ENCODE measurements at regions not wholly inside any gene's neighbourhood (a gene's known extent, or its start where the extent isn't known, plus 50 kb on each side); places are given as distances from the start of the nearest gene placed in this dataset.
"Not testable (repeated sequence)": the region's sequence is repeated elsewhere in the genome, so short reads cannot be mapped to it uniquely, and the experiment has no call there.

DNA sequence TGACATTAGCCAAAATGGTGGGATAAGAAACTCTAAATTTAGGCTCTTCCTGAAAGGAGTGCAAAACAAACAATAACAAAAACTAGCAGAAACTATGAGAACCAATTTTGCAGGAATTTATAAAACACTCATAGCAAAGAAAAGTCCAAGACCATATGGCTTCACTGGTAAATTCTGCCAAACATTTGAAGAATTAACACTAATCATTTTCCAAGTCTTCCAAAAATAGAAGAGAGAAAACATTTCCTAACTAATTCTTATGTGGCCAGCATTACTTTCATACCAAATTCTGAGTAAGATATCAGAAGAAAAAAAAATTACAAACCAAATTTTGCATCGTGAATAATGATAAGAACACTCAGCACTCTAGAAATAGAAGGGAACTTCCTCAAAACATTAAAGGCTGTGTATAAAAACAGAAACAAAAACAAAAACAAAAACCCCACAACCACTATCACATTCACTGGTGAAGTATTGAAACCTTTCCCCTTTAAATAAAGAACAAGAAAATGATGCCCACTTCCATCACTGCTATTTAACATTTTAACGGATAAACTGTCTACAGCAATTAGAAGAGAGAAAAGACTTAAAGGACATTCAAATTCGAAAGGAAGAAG lies 524.3 kb upstream of the GALNTL6 start:
- TF ChIP-seq ZNF274 (IDR thresholded peaks at IDR 0.05; ENCODE audit: low read depth, low read length): no peak
- H3K4me3 ChIP-seq (ENCODE audit: low read length): no peak overlapping the region

GRCh38 chr4:171281359-171281758 lies 531.8 kb upstream of the GALNTL6 start:
- no peak for TF ChIP-seq ZNF274 (IDR thresholded peaks at IDR 0.05; ENCODE audit: low read depth, low read length)
- H3K4me3 ChIP-seq (ENCODE audit: low read length): no peak overlapping the region

GRCh38 chr4:171279131-171279530 lies 534.1 kb upstream of the GALNTL6 start:
- H3K4me3 ChIP-seq (ENCODE audit: low read length): no peak overlapping the region
- no peak for TF ChIP-seq ZNF274 (IDR thresholded peaks at IDR 0.05; ENCODE audit: low read depth, low read length)

- H3K4me3 ChIP-seq (ENCODE audit: low read length): no peak overlapping the region
- no peak for TF ChIP-seq ZNF274 (IDR thresholded peaks at IDR 0.05; ENCODE audit: low read depth, low read length)
Measured at GRCh38 chr4:171266671-171267070, 546.5 kb upstream of the GALNTL6 start.

DNA sequence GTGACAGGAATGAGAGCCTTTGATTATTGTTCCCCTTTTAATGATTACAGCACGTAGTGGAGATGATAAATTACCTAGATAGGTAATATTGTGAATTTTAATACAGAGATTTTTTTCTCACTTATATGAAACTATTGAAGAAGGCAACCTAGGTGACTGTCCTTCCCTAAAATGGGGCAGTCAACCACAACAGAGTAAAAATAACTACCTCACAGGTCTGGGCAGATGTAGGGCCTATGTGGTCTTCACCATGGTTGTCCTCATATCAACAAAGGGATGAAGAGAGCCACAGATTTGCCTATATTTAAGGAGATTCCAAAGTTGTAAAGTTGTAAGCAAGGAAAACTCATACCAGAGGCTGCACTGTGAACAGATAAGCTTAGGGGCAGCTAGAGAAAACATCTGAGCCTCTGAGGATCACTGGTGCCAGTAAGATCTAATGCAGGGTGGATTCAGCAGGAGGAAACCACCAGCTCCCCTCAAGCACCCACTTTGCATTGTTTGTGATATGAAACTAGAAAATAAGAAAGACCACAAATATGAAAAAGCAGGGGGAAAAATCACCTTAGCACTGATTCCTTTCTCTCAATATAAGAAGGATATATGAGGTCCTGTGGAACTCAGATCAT lies 547.9 kb upstream of the GALNTL6 start:
- H3K4me3 ChIP-seq (ENCODE audit: low read length): no peak overlapping the region
- TF ChIP-seq ZNF274 (IDR thresholded peaks at IDR 0.05; ENCODE audit: low read depth, low read length): no peak

GRCh38 chr4:171256223-171256622 lies 557.0 kb upstream of the GALNTL6 start:
- H3K4me3 ChIP-seq (ENCODE audit: low read length): no peak overlapping the region
- no peak for TF ChIP-seq ZNF274 (IDR thresholded peaks at IDR 0.05; ENCODE audit: low read depth, low read length)

DNA sequence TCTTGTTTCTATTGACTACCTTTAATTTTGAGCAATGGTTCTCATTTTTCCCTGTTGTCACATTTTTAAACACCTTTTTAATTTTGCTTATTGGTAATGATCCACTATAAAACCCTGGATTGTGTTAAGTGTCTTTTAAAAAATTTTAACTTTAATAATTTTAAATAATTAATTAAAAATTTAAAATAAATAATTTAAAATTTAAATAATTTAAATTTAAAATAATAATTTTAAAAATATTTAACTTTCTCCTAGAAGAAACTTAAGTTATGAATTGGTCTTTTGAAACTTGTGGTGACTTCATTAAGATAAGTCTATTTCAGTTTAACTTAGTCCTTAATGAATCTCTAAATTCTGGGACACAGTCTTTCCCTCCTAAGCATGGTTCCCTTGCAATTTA lies 566.3 kb upstream of the GALNTL6 start:
- no peak for TF ChIP-seq ZNF274 (IDR thresholded peaks at IDR 0.05; ENCODE audit: low read depth, low read length)

DNA sequence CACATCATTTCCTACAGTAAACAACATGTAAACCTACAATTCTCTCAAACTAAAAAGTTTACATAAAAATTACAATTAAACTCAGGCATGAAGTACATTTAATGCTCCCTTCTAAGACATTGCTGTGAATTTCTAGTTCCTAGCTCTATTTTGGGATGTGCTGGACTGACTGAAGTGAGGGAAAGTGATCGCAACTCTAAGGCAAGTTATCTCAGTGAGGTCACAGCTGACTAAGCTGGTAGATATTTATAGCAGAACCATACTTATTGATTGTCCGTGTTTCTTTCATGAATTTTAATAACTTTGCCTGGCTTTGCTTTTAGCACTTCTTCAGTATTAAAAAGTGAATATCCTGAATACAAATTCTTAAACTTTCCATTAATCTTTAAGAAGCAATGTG lies 570.4 kb upstream of the GALNTL6 start:
- no peak overlapping the region for H3K4me3 ChIP-seq (ENCODE audit: low read length)
- no peak for TF ChIP-seq ZNF274 (IDR thresholded peaks at IDR 0.05; ENCODE audit: low read depth, low read length)

More for the DNA sequence above, 566.3 kb upstream of the GALNTL6 start:
- H3K4me3 ChIP-seq (ENCODE audit: low read length): no peak overlapping the region

- no peak for TF ChIP-seq ZNF274 (IDR thresholded peaks at IDR 0.05; ENCODE audit: low read depth, low read length)
- H3K4me3 ChIP-seq (ENCODE audit: low read length): no peak overlapping the region
Measured at GRCh38 chr4:171239196-171239595, 574.0 kb upstream of the GALNTL6 start.

- TF ChIP-seq ZNF274 (IDR thresholded peaks at IDR 0.05; ENCODE audit: low read depth, low read length): no peak
- H3K4me3 ChIP-seq (ENCODE audit: low read length): no peak overlapping the region
Measured at GRCh38 chr4:171235521-171235920, 577.7 kb upstream of the GALNTL6 start.

GRCh38 chr4:171229354-171229753 lies 583.9 kb upstream of the GALNTL6 start:
- H3K4me3 ChIP-seq (ENCODE audit: low read length): not testable (repeated sequence)

- H3K4me3 ChIP-seq (ENCODE audit: low read length): no peak overlapping the region
- TF ChIP-seq ZNF274 (IDR thresholded peaks at IDR 0.05; ENCODE audit: low read depth, low read length): no peak
Measured at GRCh38 chr4:171221181-171221580, 592.0 kb upstream of the GALNTL6 start.

GRCh38 chr4:171203425-171203824 lies 609.8 kb upstream of the GALNTL6 start:
- TF ChIP-seq ZNF274 (IDR thresholded peaks at IDR 0.05; ENCODE audit: low read depth, low read length): no peak
- no peak overlapping the region for H3K4me3 ChIP-seq (ENCODE audit: low read length)

DNA sequence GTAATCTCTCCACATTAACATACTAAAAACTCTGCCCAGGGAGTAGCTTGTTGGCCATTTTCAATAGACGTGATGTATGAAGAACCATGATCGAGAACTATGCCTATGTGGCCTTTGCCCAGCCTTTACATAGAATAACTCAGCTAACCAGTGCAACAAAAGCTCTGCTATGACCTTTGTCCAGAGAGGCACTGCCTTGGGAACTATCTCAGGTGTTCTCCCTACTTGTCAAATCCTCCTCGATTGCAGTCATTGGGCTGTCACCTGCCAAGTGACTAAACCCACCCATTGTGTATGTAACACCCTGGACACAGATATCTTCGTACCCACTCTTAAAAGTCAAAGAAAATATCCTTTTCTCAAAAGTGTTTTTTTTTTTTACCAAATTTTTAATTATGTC lies 610.3 kb upstream of the GALNTL6 start:
- no peak overlapping the region for H3K4me3 ChIP-seq (ENCODE audit: low read length)
- no peak for TF ChIP-seq ZNF274 (IDR thresholded peaks at IDR 0.05; ENCODE audit: low read depth, low read length)

DNA sequence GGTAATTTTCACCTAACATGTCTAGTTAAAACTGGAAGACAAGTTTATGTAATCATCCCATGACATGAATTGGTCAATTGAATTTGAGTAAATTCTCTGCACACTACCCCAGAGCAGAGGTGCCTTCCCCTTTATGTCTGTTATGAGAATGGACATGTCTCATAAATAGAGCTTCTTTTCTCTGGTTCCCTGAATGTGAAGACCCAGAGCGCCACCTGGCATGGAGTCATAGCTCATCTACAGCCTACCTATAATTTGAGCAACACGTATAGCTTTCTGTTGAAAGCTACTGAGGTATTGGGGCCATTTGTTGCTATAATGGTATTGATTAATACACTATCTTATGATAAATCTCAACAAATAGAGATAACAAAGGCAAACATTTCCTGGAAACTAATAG lies 626.5 kb upstream of the GALNTL6 start:
- no peak overlapping the region for H3K4me3 ChIP-seq (ENCODE audit: low read length)
- no peak for TF ChIP-seq ZNF274 (IDR thresholded peaks at IDR 0.05; ENCODE audit: low read depth, low read length)

DNA sequence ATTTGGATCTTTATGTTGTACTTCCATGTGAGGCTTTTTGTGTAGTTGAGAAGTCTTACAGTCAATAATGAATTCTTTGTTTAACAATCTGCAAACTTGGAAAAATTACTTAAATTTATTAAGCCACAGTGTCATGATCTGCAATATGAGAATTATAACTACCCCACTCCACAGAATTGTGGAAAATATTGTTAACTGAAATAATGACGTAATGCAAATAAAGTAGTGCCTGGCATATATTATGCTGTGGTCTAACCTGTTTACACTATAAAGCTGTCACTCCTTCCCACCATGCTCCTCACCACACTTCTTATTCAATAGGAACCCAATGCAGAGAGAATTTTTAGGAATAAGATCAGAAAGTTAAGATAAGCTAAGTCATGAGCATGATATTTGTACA lies 632.1 kb upstream of the GALNTL6 start:
- no peak overlapping the region for H3K4me3 ChIP-seq (ENCODE audit: low read length)
- no peak for TF ChIP-seq ZNF274 (IDR thresholded peaks at IDR 0.05; ENCODE audit: low read depth, low read length)

All from GM08714 (cell line).